Inflammatory macrophage (primary cell): ENCODE measurements at regions not wholly inside any gene's neighbourhood (a gene's known extent, or its start where the extent isn't known, plus 50 kb on each side); places are given as distances from the start of the nearest gene placed in this dataset.
"Not testable (repeated sequence)": the region's sequence is repeated elsewhere in the genome, so short reads cannot be mapped to it uniquely, and the experiment has no call there.

ENCODE experiments used
- DNase-seq, 2 donors: peaks; one replicate each; pipeline ENCODE4 v3.0.0-alpha.2; 2020 to 2022

GRCh38 chr3:139116631-139117030 lies 71.9 kb upstream of the PRR23C start:
- not testable (repeated sequence) for DNase-seq

- peak; percentile 13 to 26 for DNase-seq
Measured at GRCh38 chr3:139117136-139117675, 72.5 kb upstream of the PRR23C start.

DNA sequence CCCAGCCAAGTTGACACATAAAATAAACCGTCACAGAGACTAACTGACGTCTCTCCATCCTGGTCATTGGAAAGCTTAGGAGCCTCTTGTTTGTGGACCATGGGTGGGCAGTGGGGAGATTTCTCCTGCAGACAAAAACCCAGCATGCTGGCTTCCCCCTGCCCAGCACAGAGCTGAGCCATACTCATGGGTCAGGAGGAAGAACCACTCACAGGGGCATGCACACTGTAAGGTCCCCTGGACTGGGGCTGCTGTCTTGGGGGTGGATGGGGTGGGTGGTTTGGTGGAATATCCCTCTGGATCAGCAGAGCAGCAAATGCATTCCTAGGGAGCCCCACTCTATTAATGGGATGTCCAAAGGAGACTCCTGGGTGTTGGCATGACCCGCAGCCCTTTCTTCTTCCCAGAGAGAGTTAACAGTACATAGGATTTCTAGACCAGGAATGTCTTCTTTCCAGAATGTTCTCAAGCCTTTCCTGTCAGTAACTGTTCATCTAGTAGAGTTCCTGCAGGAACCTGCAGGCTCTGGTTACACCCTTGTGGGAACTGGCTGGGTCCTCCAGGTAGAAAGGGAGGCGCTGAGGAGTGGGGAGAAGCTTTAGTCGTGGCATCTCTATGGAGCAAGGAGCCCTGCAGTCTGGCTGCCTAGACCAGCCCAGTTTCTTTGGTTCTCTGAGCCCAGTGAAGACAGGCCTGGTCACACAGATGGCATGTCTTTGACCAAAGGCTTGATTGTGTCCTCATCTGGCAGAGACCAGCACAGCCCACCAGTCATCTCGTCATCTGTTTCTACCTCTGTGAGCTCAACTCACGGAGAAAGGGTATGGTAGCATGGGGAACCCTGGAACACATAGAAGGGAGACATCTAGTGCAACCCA lies 73.4 kb upstream of the PRR23C start:
- no peak for DNase-seq

DNA sequence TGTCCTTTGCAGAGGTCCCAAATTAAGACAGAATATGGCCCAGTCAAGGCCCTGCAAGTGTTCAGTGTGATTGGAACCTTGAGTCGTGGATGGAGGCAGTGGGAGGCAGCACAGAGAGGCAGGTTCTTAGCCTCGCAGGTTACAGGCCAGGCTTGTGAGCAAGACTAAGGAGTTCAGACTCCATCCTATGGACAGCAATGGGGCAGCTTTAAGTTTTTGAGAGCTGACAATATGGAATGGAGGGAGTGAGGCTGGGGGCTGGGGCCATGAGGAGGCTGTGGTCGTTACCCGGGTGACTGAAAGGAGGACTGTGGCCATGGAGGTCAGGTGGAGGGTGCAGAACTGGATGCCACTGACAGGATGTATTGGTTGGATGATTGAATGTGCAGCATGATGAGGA lies 74.1 kb upstream of the PRR23C start:
- DNase-seq: no peak

- no peak for DNase-seq
Measured at GRCh38 chr3:139119331-139120025, 74.8 kb upstream of the PRR23C start.

- no peak for DNase-seq
Measured at GRCh38 chr3:139120086-139121056, 75.7 kb upstream of the PRR23C start.

DNA sequence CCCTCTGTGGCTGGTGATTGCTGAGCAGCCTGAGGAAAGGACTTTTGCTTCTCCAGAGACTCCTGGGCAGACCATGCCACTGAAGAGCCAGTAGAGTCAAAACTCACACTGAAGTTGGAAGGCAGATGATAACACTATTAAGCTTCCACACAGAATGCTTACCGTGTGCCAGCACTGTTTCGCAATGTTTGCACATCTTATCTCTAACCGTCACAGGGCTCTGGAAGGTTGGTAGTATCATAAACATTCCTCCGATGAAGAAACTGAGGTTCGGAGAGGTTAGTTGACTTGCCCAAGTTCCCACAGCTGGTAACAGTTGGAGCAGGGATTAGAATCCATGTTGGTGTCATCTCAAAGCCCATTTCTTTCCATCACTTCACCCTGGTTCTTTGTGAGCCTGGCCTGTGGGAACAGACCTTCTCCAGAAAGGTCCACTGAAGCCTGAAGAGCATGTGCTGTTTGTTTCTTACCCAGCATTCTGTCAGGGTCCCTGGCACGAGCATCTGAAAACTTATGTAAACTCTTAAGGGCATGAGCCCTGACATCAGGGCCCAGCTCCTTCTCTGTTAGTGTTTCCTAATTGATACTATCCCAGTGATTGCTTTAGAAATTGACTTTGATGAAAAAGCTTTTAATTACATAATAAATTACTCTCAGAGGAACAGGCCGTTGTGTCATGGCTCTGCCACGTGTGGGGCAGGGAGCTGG lies 77.0 kb upstream of the PRR23C start:
- no peak for DNase-seq

DNA sequence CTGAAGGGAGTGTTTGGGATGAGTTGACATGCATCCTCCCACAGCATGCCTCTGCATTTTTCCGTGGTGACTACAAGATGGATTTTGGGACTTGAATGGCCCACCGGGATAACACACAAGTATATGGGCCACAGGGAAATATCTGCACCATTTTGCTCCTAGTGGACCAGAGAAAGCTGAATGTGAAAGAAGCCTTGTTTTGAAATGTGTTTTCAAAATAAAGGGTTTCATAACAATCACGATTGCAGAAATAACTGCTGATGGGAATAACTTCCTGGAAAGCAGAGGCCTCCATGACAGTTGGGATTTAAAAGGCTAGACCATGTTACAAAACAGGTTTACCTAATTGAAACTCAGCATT lies 77.5 kb upstream of the PRR23C start:
- peak; percentile 37 to 53 for DNase-seq

GRCh38 chr3:139122612-139123011 lies 77.9 kb upstream of the PRR23C start:
- no peak for DNase-seq

- no peak for DNase-seq
Measured at GRCh38 chr3:139123377-139124095, 78.8 kb upstream of the PRR23C start.

DNA sequence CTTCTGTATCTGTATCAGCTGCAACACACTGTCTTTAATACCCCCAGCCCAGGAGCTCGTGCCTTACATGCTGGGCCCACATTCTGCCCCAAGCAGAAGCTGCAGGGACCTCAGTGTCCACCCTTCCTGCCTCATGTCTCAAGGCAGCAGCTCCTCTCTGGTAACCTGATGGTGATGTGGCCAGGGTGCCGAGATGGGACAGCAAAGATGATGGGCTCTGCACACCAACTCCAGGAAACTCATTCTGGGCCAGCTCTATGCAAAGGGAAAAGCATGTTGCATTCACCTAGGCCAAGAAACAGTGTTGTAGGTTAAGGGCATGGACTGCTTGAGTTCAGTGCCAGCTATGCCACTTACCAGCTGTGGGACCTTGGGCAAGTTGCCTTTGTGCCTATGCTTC lies 79.5 kb upstream of the PRR23C start:
- DNase-seq: no peak

GRCh38 chr3:139127101-139127500 lies 82.4 kb upstream of the PRR23C start:
- DNase-seq: no peak

- DNase-seq: not testable (repeated sequence)
Measured at GRCh38 chr3:139127629-139128028, 82.9 kb upstream of the PRR23C start.

DNA sequence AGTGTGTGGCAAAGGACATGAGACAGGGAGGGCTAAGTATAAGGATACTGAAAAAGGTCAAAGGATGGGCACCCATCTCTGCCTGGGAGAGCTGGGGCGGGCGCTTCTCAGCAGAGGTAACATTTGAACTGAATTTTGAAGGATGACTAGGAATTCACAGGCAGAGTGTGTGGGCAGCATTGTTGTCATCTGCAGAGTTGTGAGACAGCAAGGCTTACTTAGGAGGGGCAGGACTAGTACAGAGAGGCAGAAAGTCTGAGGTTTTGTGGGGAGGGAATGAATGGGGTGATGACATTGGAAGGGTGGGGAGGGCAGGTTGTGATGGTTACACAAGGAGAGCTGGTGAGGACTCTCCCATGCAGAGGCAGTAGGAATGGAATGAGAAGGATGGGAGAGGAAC lies 84.1 kb upstream of the PRR23C start:
- no peak for DNase-seq

- DNase-seq: no peak
Measured at GRCh38 chr3:139129892-139130291, 85.2 kb upstream of the PRR23C start.

GRCh38 chr3:139130390-139131140 lies 85.9 kb upstream of the PRR23C start:
- DNase-seq: no peak

- DNase-seq: no peak
Measured at GRCh38 chr3:139131951-139132350, 87.3 kb upstream of the PRR23C start.

DNA sequence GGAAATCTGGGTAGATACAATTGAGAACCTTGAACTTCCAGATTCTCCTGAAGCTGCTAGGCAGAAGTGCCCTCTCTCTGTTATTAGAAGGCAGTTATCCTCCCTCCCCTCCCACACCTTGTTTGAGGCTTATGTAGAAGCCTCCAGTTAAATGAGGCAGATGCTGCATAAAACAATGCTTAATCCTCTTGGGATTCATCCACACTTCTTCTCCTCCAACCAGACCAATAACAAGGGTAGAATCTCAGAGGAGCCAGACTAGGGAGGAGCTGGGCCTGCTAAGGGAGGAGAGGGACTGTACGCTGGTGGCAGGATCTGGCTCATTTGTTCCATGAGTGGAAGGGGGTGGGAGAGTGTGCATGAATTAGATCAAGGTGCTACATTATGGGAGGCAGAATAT lies 88.3 kb upstream of the PRR23C start:
- no peak for DNase-seq

DNA sequence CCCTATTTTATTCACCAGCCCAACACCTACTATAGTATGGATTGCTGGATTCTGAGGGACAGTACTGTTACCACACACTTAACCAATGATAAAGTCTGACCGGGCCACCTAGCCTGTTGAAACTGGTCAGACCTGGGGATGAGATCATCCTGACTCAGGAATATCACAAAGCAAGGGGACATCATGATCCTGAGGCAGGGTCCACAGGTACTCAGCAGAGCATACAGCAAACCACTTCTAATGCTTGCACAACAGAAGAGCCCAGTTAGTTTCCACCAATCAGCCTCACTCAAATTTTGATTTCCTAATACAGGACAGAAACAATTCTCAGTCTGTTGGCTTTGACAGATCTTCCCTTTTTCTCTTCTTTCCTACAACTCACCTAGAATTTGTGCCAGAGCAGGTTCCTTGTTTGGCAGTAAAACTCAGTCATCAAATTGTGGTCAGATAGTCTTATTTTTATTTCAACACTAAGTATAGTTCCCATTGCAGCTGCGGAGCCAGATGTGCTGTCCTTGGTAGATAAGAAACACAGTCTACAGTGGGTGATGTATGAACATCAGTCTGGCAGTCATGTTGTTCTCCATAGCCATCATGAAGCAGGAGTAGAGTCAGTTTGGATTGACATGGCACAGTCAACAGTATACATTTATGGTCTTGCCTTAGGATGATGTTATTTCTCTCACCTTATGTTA lies 90.1 kb upstream of the PRR23C start:
- no peak for DNase-seq

GRCh38 chr3:139135657-139136056 lies 91.0 kb upstream of the PRR23C start:
- DNase-seq: no peak
